H1 (cell line): ENCODE measurements at regions not wholly inside any gene's neighbourhood (a gene's known extent, or its start where the extent isn't known, plus 50 kb on each side); places are given as distances from the start of the nearest gene placed in this dataset.

Experiments
- KDM5A ChIP-seq: fragments of 200-600 bp; IDR thresholded peaks from 2 replicates; pipeline ENCODE4 v1.7.1; 2012; ENCODE audit warnings: mild to moderate bottlenecking, low read length, inconsistent platforms, mixed read lengths
- POU5F1 ChIP-seq: IDR thresholded peaks from 2 replicates; pipeline ENCODE4 v1.6.1; 2011; ENCODE audit warnings: low read depth, mild to moderate bottlenecking, low read length, moderate library complexity

DNA sequence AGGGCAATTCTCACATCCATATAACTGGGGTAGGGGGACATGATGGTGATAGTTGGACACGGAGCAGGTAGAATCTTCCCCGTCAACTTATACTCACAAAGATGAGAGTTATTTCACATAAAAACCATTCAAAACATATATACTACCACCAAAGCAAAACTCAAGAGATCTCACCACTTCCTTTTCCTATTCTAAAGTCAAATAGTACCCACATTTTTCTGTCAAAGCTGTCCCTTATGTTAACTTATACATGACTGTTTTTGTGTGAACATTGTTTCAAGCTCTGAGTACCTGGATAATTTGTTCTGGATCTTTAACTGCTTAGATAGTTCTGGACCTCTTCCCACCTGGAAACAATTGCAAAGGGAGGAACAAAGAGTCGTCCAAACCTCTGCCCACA lies 95.5 kb upstream of the MAN2A1 start (continued):
- TF ChIP-seq POU5F1 (no peak), KDM5A (no peak)
